ENCODE measurements at regions not wholly inside any gene's neighbourhood (a gene's known extent, or its start where the extent isn't known, plus 50 kb on each side); places are given as distances from the start of the nearest gene placed in this dataset.
"Not testable (repeated sequence)": the region's sequence is repeated elsewhere in the genome, so short reads cannot be mapped to it uniquely, and the experiment has no call there.

- H3K9ac ChIP-seq (ENCODE audit: low read depth, low read length); H3K9me3 ChIP-seq (ENCODE audit: control insufficient read depth, insufficient read depth, low read length); H3K36me3 ChIP-seq (ENCODE audit: insufficient read depth, low read length); H3K4me1 ChIP-seq (ENCODE audit: insufficient read depth, low read length): not testable (repeated sequence)
These were observed 153.2 kb downstream of the LAT start for GRCh38 chr16:29137894-29138662.

GRCh38 chr16:29137461-29137860, 152.6 kb downstream of the LAT start:
- not testable (repeated sequence) for H3K9ac ChIP-seq (ENCODE audit: low read depth, low read length); H3K9me3 ChIP-seq (ENCODE audit: control insufficient read depth, insufficient read depth, low read length); H3K4me1 ChIP-seq (ENCODE audit: insufficient read depth, low read length); H3K36me3 ChIP-seq (ENCODE audit: insufficient read depth, low read length)

GRCh38 chr16:29136916-29137315, 152.1 kb downstream of the LAT start:
- not testable (repeated sequence) for H3K4me1 ChIP-seq (ENCODE audit: insufficient read depth, low read length); H3K9me3 ChIP-seq (ENCODE audit: control insufficient read depth, insufficient read depth, low read length); H3K9ac ChIP-seq (ENCODE audit: low read depth, low read length); H3K36me3 ChIP-seq (ENCODE audit: insufficient read depth, low read length)

GRCh38 chr16:29136046-29136696, 151.3 kb downstream of the LAT start:
- not testable (repeated sequence) for H3K9me3 ChIP-seq (ENCODE audit: control insufficient read depth, insufficient read depth, low read length); H3K4me1 ChIP-seq (ENCODE audit: insufficient read depth, low read length); H3K36me3 ChIP-seq (ENCODE audit: insufficient read depth, low read length); H3K9ac ChIP-seq (ENCODE audit: low read depth, low read length)

- H3K9ac ChIP-seq (ENCODE audit: low read depth, low read length); H3K9me3 ChIP-seq (ENCODE audit: control insufficient read depth, insufficient read depth, low read length); H3K36me3 ChIP-seq (ENCODE audit: insufficient read depth, low read length); H3K4me1 ChIP-seq (ENCODE audit: insufficient read depth, low read length): not testable (repeated sequence)
These were observed 150.2 kb downstream of the LAT start for GRCh38 chr16:29135098-29135497.

GRCh38 chr16:29133681-29134430, 149.0 kb downstream of the LAT start:
- not testable (repeated sequence) for H3K36me3 ChIP-seq (ENCODE audit: insufficient read depth, low read length); H3K9me3 ChIP-seq (ENCODE audit: control insufficient read depth, insufficient read depth, low read length); H3K4me1 ChIP-seq (ENCODE audit: insufficient read depth, low read length); H3K9ac ChIP-seq (ENCODE audit: low read depth, low read length)

GRCh38 chr16:29132869-29133268, 148.0 kb downstream of the LAT start:
- H3K9ac ChIP-seq (ENCODE audit: low read depth, low read length); H3K9me3 ChIP-seq (ENCODE audit: control insufficient read depth, insufficient read depth, low read length); H3K36me3 ChIP-seq (ENCODE audit: insufficient read depth, low read length); H3K4me1 ChIP-seq (ENCODE audit: insufficient read depth, low read length): not testable (repeated sequence)

GRCh38 chr16:29132444-29132843, 147.6 kb downstream of the LAT start:
- not testable (repeated sequence) for H3K4me1 ChIP-seq (ENCODE audit: insufficient read depth, low read length); H3K9ac ChIP-seq (ENCODE audit: low read depth, low read length); H3K36me3 ChIP-seq (ENCODE audit: insufficient read depth, low read length); H3K9me3 ChIP-seq (ENCODE audit: control insufficient read depth, insufficient read depth, low read length)

GRCh38 chr16:29130901-29131851, 146.3 kb downstream of the LAT start:
- not testable (repeated sequence) for H3K4me1 ChIP-seq (ENCODE audit: insufficient read depth, low read length); H3K36me3 ChIP-seq (ENCODE audit: insufficient read depth, low read length); H3K9me3 ChIP-seq (ENCODE audit: control insufficient read depth, insufficient read depth, low read length); H3K9ac ChIP-seq (ENCODE audit: low read depth, low read length)

GRCh38 chr16:29130131-29130711, 145.4 kb downstream of the LAT start:
- H3K4me1 ChIP-seq (ENCODE audit: insufficient read depth, low read length); H3K9ac ChIP-seq (ENCODE audit: low read depth, low read length); H3K36me3 ChIP-seq (ENCODE audit: insufficient read depth, low read length); H3K9me3 ChIP-seq (ENCODE audit: control insufficient read depth, insufficient read depth, low read length): not testable (repeated sequence)

GRCh38 chr16:29129458-29130038, 144.7 kb downstream of the LAT start:
- H3K9me3 ChIP-seq (ENCODE audit: control insufficient read depth, insufficient read depth, low read length); H3K36me3 ChIP-seq (ENCODE audit: insufficient read depth, low read length); H3K4me1 ChIP-seq (ENCODE audit: insufficient read depth, low read length); H3K9ac ChIP-seq (ENCODE audit: low read depth, low read length): not testable (repeated sequence)

- H3K9me3 ChIP-seq (ENCODE audit: control insufficient read depth, insufficient read depth, low read length); H3K36me3 ChIP-seq (ENCODE audit: insufficient read depth, low read length); H3K4me1 ChIP-seq (ENCODE audit: insufficient read depth, low read length); H3K9ac ChIP-seq (ENCODE audit: low read depth, low read length): not testable (repeated sequence)
These were observed 144.0 kb downstream of the LAT start for GRCh38 chr16:29128732-29129457.

- not testable (repeated sequence) for H3K9ac ChIP-seq (ENCODE audit: low read depth, low read length); H3K36me3 ChIP-seq (ENCODE audit: insufficient read depth, low read length); H3K9me3 ChIP-seq (ENCODE audit: control insufficient read depth, insufficient read depth, low read length); H3K4me1 ChIP-seq (ENCODE audit: insufficient read depth, low read length)
These were observed 143.1 kb downstream of the LAT start for GRCh38 chr16:29127806-29128420.
